Colonic mucosa (tissue), 4 donors: ENCODE measurements at regions not wholly inside any gene's neighbourhood (a gene's known extent, or its start where the extent isn't known, plus 50 kb on each side); places are given as distances from the start of the nearest gene placed in this dataset.

Source experiments
- DNase-seq: peaks from one replicate; pipeline ENCODE4 v3.0.0-alpha.2; 2020
- H3K27ac ChIP-seq: fragments of 200-600 bp; one replicate; pipeline ENCODE4 v1.8.0; 2021
- H3K27me3 ChIP-seq: fragments of 200-600 bp; one replicate; pipeline ENCODE4 v1.8.0; 2021
- H3K36me3 ChIP-seq: fragments of 200-600 bp; one replicate; pipeline ENCODE4 v1.8.0; 2021
- H3K4me1 ChIP-seq: fragments of 200-600 bp; one replicate; pipeline ENCODE4 v1.8.0; 2021; ENCODE audit warnings: mild to moderate bottlenecking
- H3K4me3 ChIP-seq: fragments of 200-600 bp; one replicate; pipeline ENCODE4 v1.8.0; 2021
- H3K9ac ChIP-seq, 2 donors: one replicate each; pipeline ENCODE4 v1.7.0; 2013; ENCODE audit warnings: control low read depth in 2 of 2, low read depth in 2 of 2, low read length in 2 of 2
- H3K9me3 ChIP-seq: fragments of 200-600 bp; one replicate; pipeline ENCODE4 v1.8.0; 2021
- intact Hi-C: fragments of 100-400 bp; cut with DNase I; formaldehyde crosslinking; loops from one replicate; pipeline ENCODE4 v1.14.1; 2022
- TF ChIP-seq, protein P1 (sequence below): fragments of 200-600 bp; IDR thresholded peaks from one replicate; pipeline ENCODE4 v1.8.0; 2022; ENCODE audit warnings: antibody characterized with exemption, mild to moderate bottlenecking
- donor health status: healthy.
- donor health status: DM: no; HTN: no; CAD: no.
- donor health status: DM: no; HTN: no; CAD: no.

DNA sequence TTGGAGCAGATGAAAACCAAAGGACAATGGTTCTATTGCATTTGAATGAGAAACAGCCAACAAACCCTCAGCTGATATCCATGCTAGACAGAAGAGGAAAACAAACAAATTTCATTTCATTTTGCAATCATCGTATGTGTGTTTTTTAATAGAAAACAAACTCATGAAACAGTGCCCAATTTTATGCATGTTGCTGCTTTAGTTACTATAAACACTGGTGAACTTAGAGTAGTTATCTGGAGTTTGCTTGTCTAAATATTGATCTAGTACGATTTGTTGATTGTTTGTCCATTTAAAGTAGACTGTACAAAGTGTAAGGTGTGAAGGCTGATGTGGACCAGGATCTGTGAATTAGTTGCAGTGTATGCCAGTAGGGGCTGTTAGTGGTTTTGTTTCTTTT, 166.6 kb downstream of the KITLG start:
- Histone ChIP-seq H3K4me1 (no peaks in the 10 kb centered on the region), H3K9ac (no peak overlapping the region), H3K27ac (no peak overlapping the region), H3K27me3 (no peaks in the 10 kb centered on the region), H3K9me3 (no peaks in the 10 kb centered on the region), H3K4me3 (no peak overlapping the region), H3K36me3 (no peaks in the 10 kb centered on the region)
- intact Hi-C loops, result no loop called here
- no peak for DNase-seq
- TF ChIP-seq, protein P1, sequence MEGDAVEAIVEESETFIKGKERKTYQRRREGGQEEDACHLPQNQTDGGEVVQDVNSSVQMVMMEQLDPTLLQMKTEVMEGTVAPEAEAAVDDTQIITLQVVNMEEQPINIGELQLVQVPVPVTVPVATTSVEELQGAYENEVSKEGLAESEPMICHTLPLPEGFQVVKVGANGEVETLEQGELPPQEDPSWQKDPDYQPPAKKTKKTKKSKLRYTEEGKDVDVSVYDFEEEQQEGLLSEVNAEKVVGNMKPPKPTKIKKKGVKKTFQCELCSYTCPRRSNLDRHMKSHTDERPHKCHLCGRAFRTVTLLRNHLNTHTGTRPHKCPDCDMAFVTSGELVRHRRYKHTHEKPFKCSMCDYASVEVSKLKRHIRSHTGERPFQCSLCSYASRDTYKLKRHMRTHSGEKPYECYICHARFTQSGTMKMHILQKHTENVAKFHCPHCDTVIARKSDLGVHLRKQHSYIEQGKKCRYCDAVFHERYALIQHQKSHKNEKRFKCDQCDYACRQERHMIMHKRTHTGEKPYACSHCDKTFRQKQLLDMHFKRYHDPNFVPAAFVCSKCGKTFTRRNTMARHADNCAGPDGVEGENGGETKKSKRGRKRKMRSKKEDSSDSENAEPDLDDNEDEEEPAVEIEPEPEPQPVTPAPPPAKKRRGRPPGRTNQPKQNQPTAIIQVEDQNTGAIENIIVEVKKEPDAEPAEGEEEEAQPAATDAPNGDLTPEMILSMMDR, result no peak

DNA sequence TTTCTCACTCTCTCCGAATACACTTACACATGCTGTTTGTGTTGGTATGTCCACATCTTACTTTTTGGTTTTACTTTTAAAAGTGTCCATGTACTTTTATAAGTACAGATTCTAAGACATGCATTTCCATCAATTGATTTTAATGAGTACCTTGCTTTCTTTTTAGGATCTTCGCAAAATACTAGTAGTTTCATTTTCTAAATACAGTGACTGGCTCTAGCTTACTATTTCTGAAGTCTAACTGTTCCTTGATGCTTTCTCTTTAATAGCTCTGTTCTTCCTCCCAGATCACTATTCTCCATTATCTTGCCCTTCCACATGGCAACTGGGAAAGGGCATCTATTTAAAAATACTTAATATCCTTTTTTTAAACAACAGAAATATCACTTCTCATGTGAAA, 164.1 kb downstream of the KITLG start:
- Histone ChIP-seq H3K36me3 (no peaks in the 10 kb centered on the region), H3K4me1 (no peaks in the 10 kb centered on the region), H3K9me3 (no peaks in the 10 kb centered on the region), H3K9ac (no peak overlapping the region), H3K4me3 (no peak overlapping the region), H3K27ac (no peak overlapping the region), H3K27me3 (no peaks in the 10 kb centered on the region)
- TF ChIP-seq, protein P1, result no peak
- intact Hi-C loops, result no loop called here
- DNase-seq, result no peak

DNA sequence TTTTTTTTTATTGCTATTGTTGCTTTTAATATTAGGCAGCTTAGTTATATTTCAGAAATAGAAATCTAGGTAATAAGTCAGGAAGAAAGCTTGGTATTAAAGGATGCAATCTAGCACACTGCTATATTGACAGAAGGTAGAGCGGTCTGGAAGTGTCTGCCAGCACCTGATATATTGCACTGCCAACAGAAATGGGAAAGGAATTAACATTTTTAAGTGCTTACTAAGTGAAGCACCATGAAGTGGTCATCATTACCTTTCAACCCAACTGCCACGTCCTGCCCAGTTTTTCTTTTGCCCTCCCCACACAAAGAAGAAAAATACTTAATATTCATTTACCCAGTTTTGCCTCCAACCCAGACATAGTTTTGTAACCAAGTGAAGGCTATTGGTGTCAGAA, 163.5 kb downstream of the KITLG start:
- TF ChIP-seq, protein P1, result no peak
- Histone ChIP-seq H3K9me3 (no peaks in the 10 kb centered on the region), H3K4me3 (no peak overlapping the region), H3K9ac (no peak overlapping the region), H3K4me1 (no peaks in the 10 kb centered on the region), H3K27me3 (no peaks in the 10 kb centered on the region), H3K27ac (no peak overlapping the region), H3K36me3 (no peaks in the 10 kb centered on the region)
- no peak for DNase-seq
- intact Hi-C loops, result no loop called here

DNA sequence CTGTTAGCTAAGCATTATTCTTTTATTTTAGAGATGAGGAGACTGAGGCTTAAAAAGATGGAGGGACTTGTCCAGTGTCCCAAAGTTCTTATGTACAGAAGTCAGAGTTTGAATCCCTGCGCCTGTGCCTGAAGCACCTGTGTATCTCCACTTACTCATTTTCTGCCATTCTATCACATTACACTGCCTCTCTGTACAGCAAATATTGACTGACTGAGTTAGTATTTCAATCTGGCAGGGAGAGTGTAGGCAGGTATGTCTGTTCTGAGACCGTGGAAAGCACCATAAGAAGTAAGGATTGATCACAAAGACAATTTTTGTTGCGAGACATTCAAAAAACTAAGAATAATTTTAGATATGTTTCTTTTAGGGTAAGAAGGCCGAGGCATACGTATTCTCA, 162.7 kb downstream of the KITLG start:
- TF ChIP-seq, protein P1, result no peak
- H3K36me3 ChIP-seq, result no peaks in the 10 kb centered on the region
- H3K4me3 ChIP-seq, result no peak overlapping the region
- no peak overlapping the region for H3K9ac ChIP-seq
- no peak for DNase-seq
- no peaks in the 10 kb centered on the region for H3K4me1 ChIP-seq
- H3K9me3 ChIP-seq, result no peaks in the 10 kb centered on the region
- H3K27ac ChIP-seq, result no peak overlapping the region
- no peaks in the 10 kb centered on the region for H3K27me3 ChIP-seq
- intact Hi-C loops, result no loop called here

DNA sequence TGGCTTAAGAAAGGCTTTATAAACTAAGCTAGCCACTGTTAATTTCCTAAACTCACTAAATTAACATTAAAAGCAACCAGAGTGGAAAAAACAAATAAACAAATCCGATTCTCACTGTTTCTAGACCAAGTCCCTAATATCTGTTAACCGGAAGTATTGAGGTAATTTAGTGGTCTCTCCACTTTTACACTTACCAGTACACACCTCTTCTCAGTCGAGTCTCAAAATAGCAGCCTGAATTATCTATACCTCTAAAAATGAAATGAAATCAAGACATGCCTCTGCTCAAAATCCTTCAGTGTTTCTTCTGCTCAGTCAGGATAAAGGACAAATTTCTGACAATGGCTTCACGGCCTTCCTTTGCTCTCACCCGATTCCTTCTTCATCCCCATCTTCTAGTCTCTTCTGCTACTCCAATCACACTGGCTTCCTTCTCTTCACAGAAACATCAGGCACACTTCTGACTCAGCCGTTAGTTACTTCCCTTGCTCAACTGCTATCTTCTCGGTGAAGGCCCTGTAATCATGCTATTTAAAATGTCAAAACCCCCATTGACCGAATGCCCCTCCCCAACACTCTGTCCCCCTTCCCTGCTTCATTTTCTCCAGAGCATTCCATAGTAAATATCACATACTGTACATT, 161.3 kb downstream of the KITLG start:
- Histone ChIP-seq H3K27ac (no peak overlapping the region), H3K9me3 (no peaks in the 10 kb centered on the region), H3K27me3 (no peaks in the 10 kb centered on the region), H3K4me3 (no peak overlapping the region), H3K9ac (no peak overlapping the region), H3K36me3 (no peaks in the 10 kb centered on the region), H3K4me1 (no peaks in the 10 kb centered on the region)
- no peak for DNase-seq
- TF ChIP-seq, protein P1, result no peak
- intact Hi-C loops, result no loop called here
